ENCODE measurements at regions not wholly inside any gene's neighbourhood (a gene's known extent, or its start where the extent isn't known, plus 50 kb on each side); places are given as distances from the start of the nearest gene placed in this dataset.
A peak's percentile ranks its signal among the peaks of the same experiment; 100 is the strongest.
"Not testable (repeated sequence)": the region's sequence is repeated elsewhere in the genome, so short reads cannot be mapped to it uniquely, and the experiment has no call there.

- not testable (repeated sequence) for DNase-seq (ENCODE audit: low read depth in 2 of 2)
Observed at GRCh38 chr5:1636208-1636770, 112.5 kb upstream of the LPCAT1 start.

- not testable (repeated sequence) for DNase-seq (ENCODE audit: low read depth in 2 of 2)
Observed at GRCh38 chr5:1635477-1635876, 111.7 kb upstream of the LPCAT1 start.

GRCh38 chr5:1634337-1634661 lies 110.5 kb upstream of the LPCAT1 start:
- DNase-seq (ENCODE audit: low read depth in 2 of 2): no peak

GRCh38 chr5:1633605-1634336 lies 110.0 kb upstream of the LPCAT1 start:
- DNase-seq (ENCODE audit: low read depth in 2 of 2): peak; percentile 67 to 73

GRCh38 chr5:1631004-1631403 lies 107.2 kb upstream of the LPCAT1 start:
- DNase-seq (ENCODE audit: low read depth in 2 of 2): not testable (repeated sequence)

- DNase-seq (ENCODE audit: low read depth in 2 of 2): not testable (repeated sequence)
Observed at GRCh38 chr5:1626397-1626796, 102.6 kb upstream of the LPCAT1 start.

- DNase-seq (ENCODE audit: low read depth in 2 of 2): not testable (repeated sequence)
Observed at GRCh38 chr5:1619531-1619930, 95.8 kb upstream of the LPCAT1 start.

- DNase-seq (ENCODE audit: low read depth in 2 of 2): not testable (repeated sequence)
Observed at GRCh38 chr5:1618296-1618865, 94.6 kb upstream of the LPCAT1 start.

- not testable (repeated sequence) for DNase-seq (ENCODE audit: low read depth in 2 of 2)
Observed at GRCh38 chr5:1617236-1617755, 93.5 kb upstream of the LPCAT1 start.

GRCh38 chr5:1613515-1613914 lies 89.8 kb upstream of the LPCAT1 start:
- DNase-seq (ENCODE audit: low read depth in 2 of 2): not testable (repeated sequence)

GRCh38 chr5:1610526-1610925 lies 86.8 kb upstream of the LPCAT1 start:
- DNase-seq (ENCODE audit: low read depth in 2 of 2): not testable (repeated sequence)

- not testable (repeated sequence) for DNase-seq (ENCODE audit: low read depth in 2 of 2)
Observed at GRCh38 chr5:1609111-1609510, 85.4 kb upstream of the LPCAT1 start.

- not testable (repeated sequence) for DNase-seq (ENCODE audit: low read depth in 2 of 2)
Observed at GRCh38 chr5:1608336-1608735, 84.6 kb upstream of the LPCAT1 start.

GRCh38 chr5:1606951-1607350 lies 83.2 kb upstream of the LPCAT1 start:
- not testable (repeated sequence) for DNase-seq (ENCODE audit: low read depth in 2 of 2)

GRCh38 chr5:1603916-1604315 lies 80.2 kb upstream of the LPCAT1 start:
- not testable (repeated sequence) for DNase-seq (ENCODE audit: low read depth in 2 of 2)

- not testable (repeated sequence) for DNase-seq (ENCODE audit: low read depth in 2 of 2)
Observed at GRCh38 chr5:1601565-1601964, 77.8 kb upstream of the LPCAT1 start.

GRCh38 chr5:1598950-1599737 lies 75.4 kb upstream of the LPCAT1 start:
- not testable (repeated sequence) for DNase-seq (ENCODE audit: low read depth in 2 of 2)

GRCh38 chr5:1597093-1597473 lies 73.3 kb upstream of the LPCAT1 start:
- not testable (repeated sequence) for DNase-seq (ENCODE audit: low read depth in 2 of 2)

GRCh38 chr5:1596462-1597092 lies 72.8 kb upstream of the LPCAT1 start:
- DNase-seq (ENCODE audit: low read depth in 2 of 2): not testable (repeated sequence)

GRCh38 chr5:1594357-1595106 lies 70.8 kb upstream of the LPCAT1 start:
- peak; percentile 29 to 50 for DNase-seq (ENCODE audit: low read depth in 2 of 2)

GRCh38 chr5:1593903-1594356 lies 70.2 kb upstream of the LPCAT1 start:
- DNase-seq (ENCODE audit: low read depth in 2 of 2): no peak
